Liver (tissue), 7 donors: ENCODE measurements at regions not wholly inside any gene's neighbourhood (a gene's known extent, or its start where the extent isn't known, plus 50 kb on each side); places are given as distances from the start of the nearest gene placed in this dataset.

ENCODE experiments used
- DNase-seq: peaks from one replicate; pipeline ENCODE4 v3.0.0-alpha.2; 2017; ENCODE audit warnings: low spot score
- H3K27ac ChIP-seq, 2 donors: one replicate each; pipeline ENCODE4 v1.7.0; 2013; ENCODE audit warnings: inconsistent platforms in 2 of 2, low read length in 2 of 2, control low read depth in 1 of 2, low read depth in 1 of 2, mild to moderate bottlenecking in 1 of 2
- H3K27me3 ChIP-seq, 4 donors: one replicate each; pipeline versions ENCODE4 v1.6.1 to v1.7.0; 2013; ENCODE audit warnings: low read length in 3 of 4, inconsistent platforms in 1 of 4, mild to moderate bottlenecking in 1 of 4, moderate library complexity in 1 of 4; ENCODE audit not compliant: control insufficient read depth in 4 of 4, insufficient read depth in 4 of 4
- H3K36me3 ChIP-seq, 4 donors: one replicate each; pipeline versions ENCODE4 v1.6.1 to v1.7.0; 2013; ENCODE audit warnings: low read length in 3 of 4, mild to moderate bottlenecking in 3 of 4, low read depth in 1 of 4, moderate library complexity in 1 of 4; ENCODE audit not compliant: control insufficient read depth in 4 of 4, insufficient read depth in 3 of 4
- H3K4me1 ChIP-seq, 4 donors: one replicate each; pipeline versions ENCODE4 v1.6.1 to v1.7.0; 2013; ENCODE audit warnings: low read length in 3 of 4, mild to moderate bottlenecking in 3 of 4, moderate library complexity in 1 of 4; ENCODE audit not compliant: control insufficient read depth in 4 of 4, insufficient read depth in 4 of 4
- H3K4me3 ChIP-seq, 3 donors: one replicate each; pipeline versions ENCODE4 v1.6.1 to v1.7.0; 2013; ENCODE audit warnings: low read length in 3 of 3, control low read depth in 1 of 3, low read depth in 1 of 3, mild to moderate bottlenecking in 1 of 3
- H3K9ac ChIP-seq, 2 donors: one replicate each; pipeline ENCODE4 v1.7.0; 2013; ENCODE audit warnings: low read length in 2 of 2, mild to moderate bottlenecking in 2 of 2, moderate library complexity in 2 of 2, control low read depth in 1 of 2, low read depth in 1 of 2
- H3K9me3 ChIP-seq, 4 donors: one replicate each; pipeline versions ENCODE4 v1.6.1 to v1.7.0; 2013; ENCODE audit warnings: low read length in 3 of 4; ENCODE audit not compliant: control insufficient read depth in 4 of 4
- ATF3 ChIP-seq: IDR thresholded peaks from 2 replicates; pipeline ENCODE4 v1.6.1; 2016; ENCODE audit warnings: antibody characterized with exemption
- CTCF ChIP-seq: fragments of 150-350 bp; IDR thresholded peaks from 2 replicates; pipeline ENCODE4 v1.5.1; 2017; ENCODE audit warnings: improper control_type of control experiment, low read depth, low read length; ENCODE audit not compliant: missing input control
- EGR1 ChIP-seq, 2 donors: IDR thresholded peaks; 2 replicates each; pipeline ENCODE4 v1.6.1; 2016 to 2018; ENCODE audit warnings: antibody characterized with exemption in 2 of 2, low read depth in 2 of 2
- FOXA1 ChIP-seq: IDR thresholded peaks from 2 replicates; pipeline ENCODE4 v1.6.1; 2016; ENCODE audit warnings: antibody characterized with exemption
- FOXA2 ChIP-seq: IDR thresholded peaks from 2 replicates; pipeline ENCODE4 v1.6.1; 2016; ENCODE audit warnings: antibody characterized with exemption
- GABPA ChIP-seq, 2 donors: IDR thresholded peaks in 1 of 2; conservative IDR thresholded peaks in 1 of 2; 2 replicates each; pipeline ENCODE4 v1.6.1; 2016; ENCODE audit warnings: antibody characterized with exemption in 2 of 2, mild to moderate bottlenecking in 1 of 2, moderate library complexity in 1 of 2
- HNF4A ChIP-seq, 2 donors: conservative IDR thresholded peaks; 2 replicates each; pipeline ENCODE4 v1.6.1; 2016; ENCODE audit warnings: antibody characterized with exemption in 2 of 2, mild to moderate bottlenecking in 2 of 2
- HNF4G ChIP-seq: IDR thresholded peaks from 2 replicates; pipeline ENCODE4 v1.6.1; 2016; ENCODE audit warnings: antibody characterized with exemption
- JUND ChIP-seq, 2 donors: IDR thresholded peaks; 2 replicates each; pipeline ENCODE4 v1.6.1; 2016; ENCODE audit warnings: antibody characterized with exemption in 2 of 2
- MAX ChIP-seq: IDR thresholded peaks from 2 replicates; pipeline ENCODE4 v1.6.1; 2016; ENCODE audit warnings: antibody characterized with exemption
- NR2F2 ChIP-seq: IDR thresholded peaks from 2 replicates; pipeline ENCODE4 v1.6.1; 2016; ENCODE audit warnings: antibody characterized with exemption
- RAD21 ChIP-seq, 2 donors: IDR thresholded peaks; 2 replicates each; pipeline ENCODE4 v1.6.1; 2016; ENCODE audit warnings: antibody characterized with exemption in 2 of 2, mild to moderate bottlenecking in 2 of 2
- REST ChIP-seq: IDR thresholded peaks from 2 replicates; pipeline ENCODE4 v1.6.1; 2016; ENCODE audit warnings: antibody characterized with exemption, mild to moderate bottlenecking
- RXRA ChIP-seq, 2 donors: IDR thresholded peaks; 2 replicates each; pipeline ENCODE4 v1.6.1; 2017 to 2018; ENCODE audit warnings: antibody characterized with exemption in 2 of 2, mild to moderate bottlenecking in 1 of 2
- SP1 ChIP-seq: IDR thresholded peaks from 2 replicates; pipeline ENCODE4 v1.6.1; 2018; ENCODE audit warnings: antibody characterized with exemption, mild to moderate bottlenecking
- TAF1 ChIP-seq: conservative IDR thresholded peaks from 2 replicates; pipeline ENCODE4 v1.6.1; 2016; ENCODE audit warnings: antibody characterized with exemption, mild to moderate bottlenecking
- YY1 ChIP-seq: IDR thresholded peaks from 2 replicates; pipeline ENCODE4 v1.6.1; 2016; ENCODE audit warnings: antibody characterized with exemption, mild to moderate bottlenecking
- ZBTB33 ChIP-seq: IDR thresholded peaks from 2 replicates; pipeline ENCODE4 v1.6.1; 2016; ENCODE audit warnings: antibody characterized with exemption
- donor health status: healthy.
- donor health status: healthy.
- donor health status: healthy.
- donor health status: healthy.

- H3K27ac ChIP-seq = no peak overlapping the region
- no peak for DNase-seq
- no peaks in the 10 kb centered on the region for H3K27me3 ChIP-seq
- no peaks in the 10 kb centered on the region for H3K36me3 ChIP-seq
- peaks cover 0 to 3% (median 0%) of the 10 kb centered on the region in 4 donors for H3K4me1 ChIP-seq
- TF ChIP-seq HNF4G (no peak), HNF4A (conservative IDR thresholded peaks at IDR 0.05) (no peak), NR2F2 (no peak), ZBTB33 (no peak), EGR1 (IDR thresholded peaks at IDR 0.05; ENCODE audit: low read depth in 2 of 2) (no peak), MAX (no peak), SP1 (no peak), RAD21 (IDR thresholded peaks at IDR 0.05) (no peak), JUND (IDR thresholded peaks at IDR 0.05) (no peak), FOXA1 (no peak), FOXA2 (no peak), YY1 (no peak), TAF1 (no peak), REST (no peak), CTCF (no peak), GABPA (IDR thresholded peaks at IDR 0.05 in 1 of 2, conservative IDR thresholded peaks at IDR 0.05 in 1 of 2) (no peak), ATF3 (no peak), RXRA (IDR thresholded peaks at IDR 0.05) (no peak)
- H3K4me3 ChIP-seq = no peak overlapping the region
- no peaks in the 10 kb centered on the region for H3K9me3 ChIP-seq
- no peak overlapping the region for H3K9ac ChIP-seq
These were observed 609.9 kb upstream of the TMEM132C start for GRCh38 chr12:127657036-127657435.
